HepG2 (cell line): ENCODE measurements at regions not wholly inside any gene's neighbourhood (a gene's known extent, or its start where the extent isn't known, plus 50 kb on each side); places are given as distances from the start of the nearest gene placed in this dataset.

Experiments
- ATAC-seq: fragments of 200-7000 bp; cut with Tn5 transposase; 3 replicates; pipeline ENCODE4 v1.9.1; 2020; ENCODE audit warnings: mild to moderate bottlenecking, moderate library complexity
- BruUV-seq: library from RNA; stranded (reverse); fragments of 400-500 nt; replicated peaks from 2 replicates; lab custom pipeline; 2021; lab: Mats Ljungman, UMichigan
- CTCF ChIA-PET: fragments of 300-600 bp; formaldehyde crosslinking; extraction: SDS; loops from one replicate; lab custom pipeline; 2021; ENCODE audit warnings: low total read pairs, inconsistent platforms, low intra/inter-chr PET ratio; lab: Yijun Ruan, JAX
- POLR2A ChIA-PET: fragments of 350-600 bp; sonication (Branson Sonifier 250); formaldehyde crosslinking; loops from one replicate; lab custom pipeline; 2020; ENCODE audit warnings: antibody characterized with exemption, inconsistent platforms; lab: Yijun Ruan, JAX
- DNase-seq: peaks from one replicate; pipeline ENCODE4 v3.0.0-alpha.2; 2015; ENCODE audit warnings: low spot score
- FAIRE-seq: peaks from 3 replicates; lab custom pipeline; 2011; peaks lifted over from hg19 to GRCh38; lab: Jason Lieb, UNC
- H2AFZ ChIP-seq: one replicate; pipeline ENCODE4 v1.6.1; 2011; ENCODE audit warnings: low read length, inconsistent platforms
- H3K27ac ChIP-seq: fragments of 300-600 bp; 3 replicates; pipeline ENCODE4 v1.8.0; 2011; ENCODE audit warnings: mixed run types, mild to moderate bottlenecking, mixed read lengths, low read length, inconsistent platforms; ENCODE audit not compliant: insufficient read depth; ENCODE audit errors: extremely low read length
- H3K27me3 ChIP-seq, 2 experiments: fragments of 200-600 bp in 1 of 2; 2 replicates in 1 of 2; 3 replicates in 1 of 2; pipeline versions ENCODE4 v1.6.0 to v1.8.0; 2011; ENCODE audit warnings: low read length in 2 of 2, mild to moderate bottlenecking in 2 of 2, moderate library complexity in 2 of 2, inconsistent platforms in 1 of 2; ENCODE audit not compliant: insufficient read depth in 2 of 2, control insufficient read depth in 1 of 2
- H3K36me3 ChIP-seq, 2 experiments: fragments of 200-600 bp in 1 of 2; replicated peaks in 1 of 2; 2 replicates in 1 of 2; 3 replicates in 1 of 2; pipeline versions ENCODE4 v1.5.1 to v1.8.0; 2011; ENCODE audit warnings: low read length in 2 of 2, inconsistent platforms in 1 of 2; ENCODE audit not compliant: insufficient read depth in 2 of 2, control insufficient read depth in 1 of 2
- H3K4me1 ChIP-seq: 2 replicates; pipeline ENCODE4 v1.5.1; 2012; ENCODE audit warnings: low read length, inconsistent platforms; ENCODE audit not compliant: insufficient read depth
- H3K4me2 ChIP-seq: 2 replicates; pipeline ENCODE4 v1.6.0; 2011; ENCODE audit warnings: low read depth, low read length, inconsistent platforms
- H3K4me3 ChIP-seq, 3 experiments: fragments of 200-600 bp in 1 of 3; sonication (generic), shearing (Covaris generic) in 1 of 3; replicated peaks in 1 of 3; 2 replicates each; pipeline ENCODE4 v1.5.1; 2011 to 2016; ENCODE audit warnings: low read length in 3 of 3, inconsistent platforms in 2 of 3, low read depth in 2 of 3, mild to moderate bottlenecking in 2 of 3, control low read depth in 1 of 3, mixed read lengths in 1 of 3; ENCODE audit not compliant: insufficient read depth in 1 of 3
- H3K79me2 ChIP-seq: one replicate; pipeline ENCODE4 v1.6.1; 2011; ENCODE audit warnings: low read length, inconsistent platforms; ENCODE audit not compliant: insufficient read depth
- H3K9ac ChIP-seq: 2 replicates; pipeline ENCODE4 v1.6.0; 2011; ENCODE audit warnings: mild to moderate bottlenecking, low read depth, low read length, inconsistent platforms; ENCODE audit not compliant: insufficient read depth
- H3K9me3 ChIP-seq: 2 replicates; pipeline ENCODE4 v1.5.1; 2012; ENCODE audit warnings: mild to moderate bottlenecking, low read length
- H4K20me1 ChIP-seq: 2 replicates; pipeline ENCODE4 v1.6.0; 2011; ENCODE audit warnings: inconsistent platforms, mild to moderate bottlenecking, low read length, moderate library complexity; ENCODE audit not compliant: insufficient read depth
- AGO1 ChIP-seq: fragments of 200-400 bp; formaldehyde crosslinking; IDR thresholded peaks from 2 replicates; pipeline ENCODE4 v1.6.1; 2017; ENCODE audit warnings: mild to moderate bottlenecking, low read depth, low read length, moderate library complexity; ENCODE audit not compliant: poor library complexity, severe bottlenecking
- AHR ChIP-seq: IDR thresholded peaks from 2 replicates; pipeline ENCODE4 v1.6.1; 2018; ENCODE audit warnings: missing genetic modification reagents, missing compliant biosample characterization
- DDIT3 ChIP-seq: sonication (generic); formaldehyde crosslinking; IDR thresholded peaks from 2 replicates; pipeline ENCODE4 v1.4.0; 2020; ENCODE audit warnings: mild to moderate bottlenecking, missing genetic modification reagents
- E2F2 ChIP-seq: sonication (generic); formaldehyde crosslinking; IDR thresholded peaks from 2 replicates; pipeline ENCODE4 v1.4.0; 2020; ENCODE audit warnings: missing genetic modification reagents, borderline replicate concordance
- HNRNPLL ChIP-seq: fragments of 200-400 bp; formaldehyde crosslinking; IDR thresholded peaks from 2 replicates; pipeline ENCODE4 v1.6.1; 2017; ENCODE audit warnings: mild to moderate bottlenecking, low read depth, low read length; ENCODE audit not compliant: poor library complexity, severe bottlenecking
- MAFG ChIP-seq: sonication (generic); formaldehyde crosslinking; IDR thresholded peaks from 2 replicates; pipeline ENCODE4 v1.5.1; 2020; ENCODE audit warnings: mild to moderate bottlenecking, missing genetic modification reagents
- MBNL3 ChIP-seq: fragments of 250-450 bp; sonication (Bioruptor Pico); conservative IDR thresholded peaks from 2 replicates; pipeline ENCODE4 v1.8.0; 2022; ENCODE audit warnings: mild to moderate bottlenecking, inconsistent platforms
- NFIB ChIP-seq: sonication (generic); formaldehyde crosslinking; IDR thresholded peaks from 2 replicates; pipeline ENCODE4 v1.9.0; 2021; ENCODE audit warnings: missing genetic modification reagents, mild to moderate bottlenecking, borderline replicate concordance
- NR2F2 ChIP-seq: IDR thresholded peaks from 2 replicates; pipeline ENCODE4 v1.6.1; 2012; ENCODE audit warnings: low read depth, inconsistent platforms, borderline replicate concordance
- SSRP1 ChIP-seq: IDR thresholded peaks from 2 replicates; pipeline ENCODE4 v1.6.1; 2016; ENCODE audit warnings: control low read depth
- ZNF383 ChIP-seq: sonication (generic); formaldehyde crosslinking; IDR thresholded peaks from 2 replicates; pipeline ENCODE4 v1.4.0; 2020; ENCODE audit warnings: missing genetic modification reagents, mild to moderate bottlenecking, borderline replicate concordance
- ZNF510 ChIP-seq: sonication (generic); formaldehyde crosslinking; IDR thresholded peaks from 2 replicates; pipeline ENCODE4 v1.4.0; 2020; ENCODE audit warnings: low read depth, mild to moderate bottlenecking, missing genetic modification reagents
- ZNF766 ChIP-seq: sonication (generic); formaldehyde crosslinking; IDR thresholded peaks from 2 replicates; pipeline ENCODE4 v1.5.0; 2020; ENCODE audit warnings: missing genetic modification reagents, borderline replicate concordance
- ZNF773 ChIP-seq: sonication (generic); formaldehyde crosslinking; IDR thresholded peaks from 2 replicates; pipeline ENCODE4 v1.4.0; 2020; ENCODE audit warnings: missing genetic modification reagents, borderline replicate concordance
- in situ Hi-C: cut with HindIII; loops from 2 replicates; pipeline ENCODE4 v1.10.0; 2017; ENCODE audit warnings: low pct_unique_long_range_greater_than_20kb; ENCODE audit not compliant: extremely low pct_ligation_motif_present
- intact Hi-C: fragments of 100-400 bp; cut with micrococcal nuclease; formaldehyde crosslinking; loops from one replicate; pipeline ENCODE4 v1.10.0; 2022; ENCODE audit not compliant: unreplicated experiment
- TF ChIP-seq, protein P1 (sequence below): sonication (generic); formaldehyde crosslinking; IDR thresholded peaks from 2 replicates; pipeline ENCODE4 v1.9.0; 2021; ENCODE audit warnings: missing genetic modification reagents, borderline replicate concordance
- TF ChIP-seq, protein P2 (sequence below): sonication (generic); formaldehyde crosslinking; IDR thresholded peaks from 2 replicates; pipeline ENCODE4 v1.9.0; 2021; ENCODE audit warnings: missing genetic modification reagents, mild to moderate bottlenecking, borderline replicate concordance
- TF ChIP-seq, protein P3 (sequence below): sonication (generic); formaldehyde crosslinking; IDR thresholded peaks from 2 replicates; pipeline ENCODE4 v1.4.0; 2020; ENCODE audit warnings: mild to moderate bottlenecking, missing genetic modification reagents

GRCh38 chr9:90132866-90133265 is 509.8 kb downstream of the DIRAS2 start:
- DNase-seq, result no peak
- Histone ChIP-seq H3K4me3 (no peak overlapping the region), H3K79me2 (no peaks in the 10 kb centered on the region), H4K20me1 (no peaks in the 10 kb centered on the region), H3K9me3 (no peaks in the 10 kb centered on the region), H3K27ac (no peak overlapping the region), H3K4me1 (no peaks in the 10 kb centered on the region), H2AFZ (no peak overlapping the region)
- intact Hi-C loops, result no loop called here
- FAIRE-seq, result no peak
- no peak for TF ChIP-seq ZNF766
- TF ChIP-seq AHR, result no peak
- TF ChIP-seq MBNL3 (CRISPR knock-in tag), result no peak
- TF ChIP-seq NFIB (CRISPR knock-in tag), result no peak
- TF ChIP-seq, protein P1, sequence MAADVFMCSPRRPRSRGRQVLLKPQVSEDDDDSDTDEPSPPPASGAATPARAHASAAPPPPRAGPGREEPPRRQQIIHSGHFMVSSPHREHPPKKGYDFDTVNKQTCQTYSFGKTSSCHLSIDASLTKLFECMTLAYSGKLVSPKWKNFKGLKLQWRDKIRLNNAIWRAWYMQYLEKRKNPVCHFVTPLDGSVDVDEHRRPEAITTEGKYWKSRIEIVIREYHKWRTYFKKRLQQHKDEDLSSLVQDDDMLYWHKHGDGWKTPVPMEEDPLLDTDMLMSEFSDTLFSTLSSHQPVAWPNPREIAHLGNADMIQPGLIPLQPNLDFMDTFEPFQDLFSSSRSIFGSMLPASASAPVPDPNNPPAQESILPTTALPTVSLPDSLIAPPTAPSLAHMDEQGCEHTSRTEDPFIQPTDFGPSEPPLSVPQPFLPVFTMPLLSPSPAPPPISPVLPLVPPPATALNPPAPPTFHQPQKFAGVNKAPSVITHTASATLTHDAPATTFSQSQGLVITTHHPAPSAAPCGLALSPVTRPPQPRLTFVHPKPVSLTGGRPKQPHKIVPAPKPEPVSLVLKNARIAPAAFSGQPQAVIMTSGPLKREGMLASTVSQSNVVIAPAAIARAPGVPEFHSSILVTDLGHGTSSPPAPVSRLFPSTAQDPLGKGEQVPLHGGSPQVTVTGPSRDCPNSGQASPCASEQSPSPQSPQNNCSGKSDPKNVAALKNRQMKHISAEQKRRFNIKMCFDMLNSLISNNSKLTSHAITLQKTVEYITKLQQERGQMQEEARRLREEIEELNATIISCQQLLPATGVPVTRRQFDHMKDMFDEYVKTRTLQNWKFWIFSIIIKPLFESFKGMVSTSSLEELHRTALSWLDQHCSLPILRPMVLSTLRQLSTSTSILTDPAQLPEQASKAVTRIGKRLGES, result no peak
- TF ChIP-seq AGO1, result no peak
- TF ChIP-seq DDIT3 (CRISPR knock-in tag), result no peak
- TF ChIP-seq HNRNPLL, result no peak
- TF ChIP-seq ZNF383, result no peak
- no peak for TF ChIP-seq E2F2
- TF ChIP-seq ZNF510 (CRISPR knock-in tag), result no peak
- no peak for TF ChIP-seq SSRP1 (CRISPR knock-in tag)
- TF ChIP-seq, protein P2, sequence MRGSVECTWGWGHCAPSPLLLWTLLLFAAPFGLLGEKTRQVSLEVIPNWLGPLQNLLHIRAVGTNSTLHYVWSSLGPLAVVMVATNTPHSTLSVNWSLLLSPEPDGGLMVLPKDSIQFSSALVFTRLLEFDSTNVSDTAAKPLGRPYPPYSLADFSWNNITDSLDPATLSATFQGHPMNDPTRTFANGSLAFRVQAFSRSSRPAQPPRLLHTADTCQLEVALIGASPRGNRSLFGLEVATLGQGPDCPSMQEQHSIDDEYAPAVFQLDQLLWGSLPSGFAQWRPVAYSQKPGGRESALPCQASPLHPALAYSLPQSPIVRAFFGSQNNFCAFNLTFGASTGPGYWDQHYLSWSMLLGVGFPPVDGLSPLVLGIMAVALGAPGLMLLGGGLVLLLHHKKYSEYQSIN (CRISPR knock-in tag), result no peak
- TF ChIP-seq MAFG, result no peak
- TF ChIP-seq, protein P3, sequence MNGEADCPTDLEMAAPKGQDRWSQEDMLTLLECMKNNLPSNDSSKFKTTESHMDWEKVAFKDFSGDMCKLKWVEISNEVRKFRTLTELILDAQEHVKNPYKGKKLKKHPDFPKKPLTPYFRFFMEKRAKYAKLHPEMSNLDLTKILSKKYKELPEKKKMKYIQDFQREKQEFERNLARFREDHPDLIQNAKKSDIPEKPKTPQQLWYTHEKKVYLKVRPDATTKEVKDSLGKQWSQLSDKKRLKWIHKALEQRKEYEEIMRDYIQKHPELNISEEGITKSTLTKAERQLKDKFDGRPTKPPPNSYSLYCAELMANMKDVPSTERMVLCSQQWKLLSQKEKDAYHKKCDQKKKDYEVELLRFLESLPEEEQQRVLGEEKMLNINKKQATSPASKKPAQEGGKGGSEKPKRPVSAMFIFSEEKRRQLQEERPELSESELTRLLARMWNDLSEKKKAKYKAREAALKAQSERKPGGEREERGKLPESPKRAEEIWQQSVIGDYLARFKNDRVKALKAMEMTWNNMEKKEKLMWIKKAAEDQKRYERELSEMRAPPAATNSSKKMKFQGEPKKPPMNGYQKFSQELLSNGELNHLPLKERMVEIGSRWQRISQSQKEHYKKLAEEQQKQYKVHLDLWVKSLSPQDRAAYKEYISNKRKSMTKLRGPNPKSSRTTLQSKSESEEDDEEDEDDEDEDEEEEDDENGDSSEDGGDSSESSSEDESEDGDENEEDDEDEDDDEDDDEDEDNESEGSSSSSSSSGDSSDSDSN (CRISPR knock-in tag), result no peak
- no peak for TF ChIP-seq ZNF773 (CRISPR knock-in tag)
- TF ChIP-seq NR2F2, result no peak
- TF ChIP-seq, all 625 proteins: peak for 0
- BruUV-seq, result no TSS peak
- POLR2A ChIA-PET, result no interaction called here
- Histone ChIP-seq H3K9ac (no peak overlapping the region), H3K27me3 (peaks cover 0 to 6% of the 10 kb centered on the region in 2 experiments; a peak in 1 of 5 replicates), H3K4me2 (no peak overlapping the region), H3K36me3 (no peaks in the 10 kb centered on the region)
- no peak for ATAC-seq
- CTCF ChIA-PET, result no interaction called here
- in situ Hi-C loops, result loop anchor here (25.0 kb wide), 1 partner anchor 629 kb away; no protein-coding TSS in a partner anchor
